ENCODE measurements at regions not wholly inside any gene's neighbourhood (a gene's known extent, or its start where the extent isn't known, plus 50 kb on each side); places are given as distances from the start of the nearest gene placed in this dataset.

- TF ChIP-seq POLR2A (IDR thresholded peaks at IDR 0.05) (no peak), CTCF (IDR thresholded peaks at IDR 0.05) (no peak)
Measured at GRCh38 chr4:155565776-155566175, 100.9 kb upstream of the GUCY1A1 start.
